Esophagus muscularis mucosa (tissue), 4 donors: ENCODE measurements at regions not wholly inside any gene's neighbourhood (a gene's known extent, or its start where the extent isn't known, plus 50 kb on each side); places are given as distances from the start of the nearest gene placed in this dataset.

ENCODE experiments used
- DNase-seq: peaks from one replicate; pipeline ENCODE4 v3.0.0-alpha.2; 2017; ENCODE audit errors: extremely low spot score
- H3K27ac ChIP-seq, 4 donors: fragments of 200-600 bp; sonication (generic); replicated peaks in 1 of 4; 1 replicate in 3 of 4; 2 replicates in 1 of 4; pipeline ENCODE4 v1.5.1; 2016 to 2019; ENCODE audit warnings: mild to moderate bottlenecking in 1 of 4
- H3K27me3 ChIP-seq, 4 donors: fragments of 200-600 bp; sonication (generic); one replicate each; pipeline versions ENCODE4 v1.5.1 to v1.6.0; 2016 to 2019
- H3K36me3 ChIP-seq, 4 donors: fragments of 200-600 bp; sonication (generic); one replicate each; pipeline ENCODE4 v1.5.1; 2016 to 2019
- H3K4me1 ChIP-seq, 4 donors: fragments of 200-600 bp; sonication (generic); one replicate each; pipeline ENCODE4 v1.5.1; 2016 to 2019
- H3K4me3 ChIP-seq, 4 donors: fragments of 200-600 bp; sonication (generic); 1 replicate in 2 of 4; 2 replicates in 2 of 4; pipeline ENCODE4 v1.5.1; 2016 to 2019; ENCODE audit warnings: mild to moderate bottlenecking in 4 of 4, moderate library complexity in 1 of 4
- H3K9me3 ChIP-seq, 4 donors: fragments of 200-600 bp; sonication (generic); 1 replicate in 3 of 4; 2 replicates in 1 of 4; pipeline ENCODE4 v1.5.1; 2016 to 2019
- CTCF ChIP-seq, 3 experiments: fragments of 200-600 bp in 2 of 3; fragments of 450-650 bp in 1 of 3; sonication (generic) in 2 of 3; IDR thresholded peaks; one replicate each; pipeline ENCODE4 v1.5.1; 2017 to 2019; ENCODE audit warnings: antibody characterized with exemption in 3 of 3, mild to moderate bottlenecking in 2 of 3, moderate library complexity in 1 of 3
- EP300 ChIP-seq: sonication (generic); formaldehyde crosslinking; IDR thresholded peaks from one replicate; pipeline ENCODE4 v1.6.1; 2017; ENCODE audit warnings: antibody characterized with exemption
- POLR2A ChIP-seq: fragments of 450-650 bp; IDR thresholded peaks from one replicate; pipeline ENCODE4 v1.6.1; 2017; ENCODE audit warnings: antibody characterized with exemption, moderate library complexity, mild to moderate bottlenecking, low read depth
- POLR2AphosphoS5 ChIP-seq, 2 donors: sonication (generic); formaldehyde crosslinking; IDR thresholded peaks; one replicate each; pipeline ENCODE4 v1.6.1; 2017; ENCODE audit warnings: antibody characterized with exemption in 2 of 2
- WGBS: methylation state at CpG from one replicate; pipeline ENCODE4 v1.1.5; 2018; 5-methylcytosine and 5-hydroxymethylcytosine counted together
- intact Hi-C: fragments of 100-400 bp; cut with DNase I; formaldehyde crosslinking; loops from one replicate; pipeline ENCODE4 v1.15.1; 2023
- small RNA-seq, 3 donors: library from RNA; depleted of rRNA; stranded (forward); fragments of <200 nt; gene quantifications; one replicate each; pipeline ENCODE3, GENCODE V24; 2016

- intact Hi-C loops = no loop called here
- Histone ChIP-seq H3K36me3 (no peaks in the 10 kb centered on the region), H3K4me1 (no peaks in the 10 kb centered on the region), H3K27me3 (peaks cover 0 to 11% (median 0%) of the 10 kb centered on the region in 4 donors), H3K4me3 (no peak overlapping the region), H3K27ac (no peak overlapping the region), H3K9me3 (no peaks in the 10 kb centered on the region)
- TF ChIP-seq POLR2AphosphoS5 (IDR thresholded peaks at IDR 0.05) (no peak), EP300 (no peak), CTCF (IDR thresholded peaks at IDR 0.05) (no peak), POLR2A (no peak)
- no peak for DNase-seq
- WGBS = 73% methylated on average over 3 of the region's 3 CpGs
Measured at GRCh38 chr12:108078428-108078827, 50.7 kb upstream of the WSCD2 start.

Small RNA genes in the stretch of these regions (small RNA-seq; reads per million reads assigned to genes)
- 0 reads per million in 3 donors for gene AC126177.5
